ENCODE measurements at regions not wholly inside any gene's neighbourhood (a gene's known extent, or its start where the extent isn't known, plus 50 kb on each side); places are given as distances from the start of the nearest gene placed in this dataset.

DNA sequence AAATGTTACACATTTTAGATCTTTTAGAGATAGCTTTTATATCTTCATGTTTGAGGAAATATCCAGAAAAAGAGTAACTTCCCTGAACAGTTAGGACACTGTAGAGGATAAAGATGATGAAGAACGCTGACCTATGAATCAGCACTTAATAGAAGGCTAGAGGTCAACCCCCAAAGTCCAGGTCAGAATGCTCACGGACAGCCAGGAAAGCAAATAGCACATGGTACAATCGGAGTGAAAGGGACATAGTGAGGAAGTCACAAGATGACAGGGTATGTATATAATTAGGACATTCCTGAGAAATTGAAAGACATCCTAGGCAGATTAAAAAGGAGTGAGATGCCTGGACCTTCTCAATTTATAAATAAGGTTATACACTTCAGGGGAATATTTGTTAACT lies 55.1 kb upstream of the CNTNAP4 start:
- BruUV-seq (replicated peaks) = no TSS peak
- Histone ChIP-seq H3K9me2 (ENCODE audit: insufficient read depth, low read length) (no peaks in the 10 kb centered on the region), H4K20me1 (ENCODE audit: insufficient read depth, low read length) (no peaks in the 10 kb centered on the region), H3K9me3 (ENCODE audit: low read length) (no peaks in the 10 kb centered on the region), H3K79me2 (ENCODE audit: insufficient read depth, low read depth, low read length) (no peaks in the 10 kb centered on the region), H3K4me3 (ENCODE audit: low read depth, low read length, poor library complexity, severe bottlenecking) (no peak overlapping the region), H2AFZ (ENCODE audit: low read length) (no peak overlapping the region), H3K36me3 (ENCODE audit: insufficient read depth, low read length) (no peaks in the 10 kb centered on the region), H3K27ac (ENCODE audit: low read depth, low read length, poor library complexity, severe bottlenecking) (no peak overlapping the region), H3K4me2 (ENCODE audit: low read length) (no peak overlapping the region), H3K4me1 (ENCODE audit: insufficient read depth, low read length, poor library complexity, severe bottlenecking) (no peaks in the 10 kb centered on the region)
- DNase-seq (ENCODE audit: low spot score) = no peak
- intact Hi-C loops (cut with micrococcal nuclease; ENCODE audit: unreplicated experiment) = no loop called here
- ChIA-PET CTCF (ENCODE audit: unreplicated experiment) (no interaction called here), POLR2A (interaction anchor here (0.7 kb wide), 1 partner anchor 340 kb away, joined by 3 read pairs; no protein-coding TSS in a partner anchor)
- no peak for TF ChIP-seq CTCF (conservative IDR thresholded peaks at IDR 0.05; ENCODE audit: low read length)
- no peak for TF ChIP-seq EZH2phosphoT487 (IDR thresholded peaks at IDR 0.05; ENCODE audit: borderline replicate concordance, low read depth, low read length)

DNA sequence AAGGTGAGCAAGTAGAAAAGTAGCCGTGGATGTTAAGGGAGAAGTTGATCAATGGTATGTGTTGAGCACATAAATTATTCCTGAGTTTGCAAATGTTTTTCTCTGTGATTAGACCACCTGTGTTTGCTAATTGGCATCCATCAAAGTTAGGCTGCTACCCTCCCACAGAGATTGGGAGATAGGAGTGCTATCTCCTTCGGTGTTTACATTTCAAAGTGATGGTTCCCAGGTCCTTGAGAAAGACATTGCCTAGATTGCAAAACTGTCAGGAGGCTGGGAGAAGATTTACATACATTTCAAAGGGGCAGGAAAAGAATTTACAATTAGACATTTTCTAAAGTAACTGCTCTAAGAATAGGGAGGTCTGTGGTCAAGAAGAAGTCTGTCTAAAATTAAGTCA lies 54.3 kb upstream of the CNTNAP4 start:
- no peaks in the 10 kb centered on the region for H3K9me2 ChIP-seq (ENCODE audit: insufficient read depth, low read length)
- H3K79me2 ChIP-seq (ENCODE audit: insufficient read depth, low read depth, low read length) = no peaks in the 10 kb centered on the region
- H3K4me2 ChIP-seq (ENCODE audit: low read length) = no peak overlapping the region
- H2AFZ ChIP-seq (ENCODE audit: low read length) = no peak overlapping the region
- H3K4me3 ChIP-seq (ENCODE audit: low read depth, low read length, poor library complexity, severe bottlenecking) = no peak overlapping the region
- intact Hi-C loops (cut with micrococcal nuclease; ENCODE audit: unreplicated experiment) = no loop called here
- ChIA-PET POLR2A (no interaction called here), CTCF (ENCODE audit: unreplicated experiment) (no interaction called here)
- TF ChIP-seq EZH2phosphoT487 (IDR thresholded peaks at IDR 0.05; ENCODE audit: borderline replicate concordance, low read depth, low read length) (no peak), CTCF (conservative IDR thresholded peaks at IDR 0.05; ENCODE audit: low read length) (no peak)
- H3K36me3 ChIP-seq (ENCODE audit: insufficient read depth, low read length) = no peaks in the 10 kb centered on the region
- no peak for DNase-seq (ENCODE audit: low spot score)
- no peak overlapping the region for H3K27ac ChIP-seq (ENCODE audit: low read depth, low read length, poor library complexity, severe bottlenecking)
- BruUV-seq (replicated peaks) = no TSS peak
- no peaks in the 10 kb centered on the region for H3K4me1 ChIP-seq (ENCODE audit: insufficient read depth, low read length, poor library complexity, severe bottlenecking)
- no peaks in the 10 kb centered on the region for H4K20me1 ChIP-seq (ENCODE audit: insufficient read depth, low read length)
- H3K9me3 ChIP-seq (ENCODE audit: low read length) = no peaks in the 10 kb centered on the region

DNA sequence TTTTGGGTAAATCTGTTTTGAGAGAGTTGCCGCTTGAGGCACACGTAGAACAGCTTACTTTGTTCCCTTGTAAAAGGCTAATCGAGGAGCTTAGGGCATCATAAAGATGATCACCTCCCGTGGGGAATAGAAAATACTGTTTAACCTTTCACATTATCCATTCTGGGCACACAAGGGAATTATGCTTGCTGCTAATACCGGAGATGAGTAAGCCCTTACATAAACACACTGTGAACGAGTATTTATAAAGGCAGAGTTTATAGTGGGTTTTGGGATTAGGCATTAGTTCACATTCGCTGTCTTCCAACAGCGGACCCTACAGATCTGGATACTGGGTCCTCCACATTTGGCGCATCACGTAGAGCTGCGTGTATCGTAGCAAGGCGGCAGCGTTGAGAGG lies 51.2 kb upstream of the CNTNAP4 start:
- Histone ChIP-seq H2AFZ (ENCODE audit: low read length) (no peak overlapping the region), H4K20me1 (ENCODE audit: insufficient read depth, low read length) (no peaks in the 10 kb centered on the region), H3K4me2 (ENCODE audit: low read length) (no peak overlapping the region), H3K9me3 (ENCODE audit: low read length) (no peaks in the 10 kb centered on the region), H3K4me3 (ENCODE audit: low read depth, low read length, poor library complexity, severe bottlenecking) (no peak overlapping the region), H3K27ac (ENCODE audit: low read depth, low read length, poor library complexity, severe bottlenecking) (no peak overlapping the region), H3K79me2 (ENCODE audit: insufficient read depth, low read depth, low read length) (no peaks in the 10 kb centered on the region), H3K4me1 (ENCODE audit: insufficient read depth, low read length, poor library complexity, severe bottlenecking) (no peaks in the 10 kb centered on the region), H3K36me3 (ENCODE audit: insufficient read depth, low read length) (no peaks in the 10 kb centered on the region), H3K9me2 (ENCODE audit: insufficient read depth, low read length) (no peaks in the 10 kb centered on the region)
- ChIA-PET POLR2A (no interaction called here), CTCF (ENCODE audit: unreplicated experiment) (no interaction called here)
- no peak for DNase-seq (ENCODE audit: low spot score)
- TF ChIP-seq EZH2phosphoT487 (IDR thresholded peaks at IDR 0.05; ENCODE audit: borderline replicate concordance, low read depth, low read length) (no peak), CTCF (conservative IDR thresholded peaks at IDR 0.05; ENCODE audit: low read length) (no peak)
- BruUV-seq (replicated peaks) = no TSS peak
- intact Hi-C loops (cut with micrococcal nuclease; ENCODE audit: unreplicated experiment) = no loop called here
